NCI-H128 (cell line): ENCODE measurements at regions not wholly inside any gene's neighbourhood (a gene's known extent, or its start where the extent isn't known, plus 50 kb on each side); places are given as distances from the start of the nearest gene placed in this dataset.
"Not testable (repeated sequence)": the region's sequence is repeated elsewhere in the genome, so short reads cannot be mapped to it uniquely, and the experiment has no call there.

ENCODE experiments used
- DNase-seq: peaks from one replicate; lab custom pipeline; 2025; ENCODE audit not compliant: unreplicated experiment; lab: John Stamatoyannopoulos, UW

GRCh38 chr18:22068784-22069183 is 100.6 kb upstream of the GATA6 start:
- not testable (repeated sequence) for DNase-seq

- DNase-seq, result no peak
These were observed 99.5 kb upstream of the GATA6 start for GRCh38 chr18:22069916-22070315.

DNA sequence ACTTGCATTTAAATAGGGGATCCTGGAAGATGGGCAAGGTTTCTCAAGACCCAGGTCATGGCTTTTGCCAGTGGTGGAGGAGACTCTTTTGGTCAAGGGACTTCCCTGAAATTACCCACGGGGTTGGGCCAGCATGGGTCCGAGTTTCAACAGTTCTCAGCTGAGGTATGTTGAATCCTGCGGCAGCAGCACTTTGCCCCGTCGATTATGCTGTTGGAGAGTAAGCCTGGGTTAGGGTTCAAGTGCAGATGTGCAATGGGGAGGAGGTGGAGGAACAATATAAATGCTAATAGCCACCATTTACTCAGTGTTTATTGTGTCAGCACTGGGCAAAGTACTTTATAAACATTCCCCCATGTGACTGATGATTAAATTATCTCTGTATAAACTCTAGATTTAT is 96.0 kb upstream of the GATA6 start:
- DNase-seq, result no peak

- DNase-seq, result no peak
These were observed 94.9 kb upstream of the GATA6 start for GRCh38 chr18:22074282-22075070.

DNA sequence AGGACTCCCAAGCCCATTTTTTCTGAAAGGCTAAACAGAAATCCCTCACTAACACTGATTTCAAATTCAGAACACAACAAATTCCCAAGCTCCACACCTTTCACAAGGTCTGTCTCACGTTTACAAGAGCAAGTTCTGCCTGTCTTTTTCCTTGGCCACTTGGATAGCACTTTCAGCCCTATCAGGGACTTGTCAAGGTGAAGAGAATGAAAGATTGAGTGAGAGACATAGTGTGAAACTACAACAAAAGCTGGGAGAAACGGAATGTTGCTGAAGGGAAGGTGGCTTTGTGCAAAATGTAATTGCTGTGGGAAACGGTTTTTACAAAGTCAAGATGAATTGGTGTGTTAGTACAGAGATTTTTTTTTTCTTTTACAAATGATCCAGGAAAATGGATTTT is 89.4 kb upstream of the GATA6 start:
- DNase-seq, result no peak

- DNase-seq, result no peak
These were observed 87.0 kb upstream of the GATA6 start for GRCh38 chr18:22082408-22082807.

GRCh38 chr18:22084547-22084946 is 84.8 kb upstream of the GATA6 start:
- no peak for DNase-seq

GRCh38 chr18:22086973-22087372 is 82.4 kb upstream of the GATA6 start:
- DNase-seq, result no peak

DNA sequence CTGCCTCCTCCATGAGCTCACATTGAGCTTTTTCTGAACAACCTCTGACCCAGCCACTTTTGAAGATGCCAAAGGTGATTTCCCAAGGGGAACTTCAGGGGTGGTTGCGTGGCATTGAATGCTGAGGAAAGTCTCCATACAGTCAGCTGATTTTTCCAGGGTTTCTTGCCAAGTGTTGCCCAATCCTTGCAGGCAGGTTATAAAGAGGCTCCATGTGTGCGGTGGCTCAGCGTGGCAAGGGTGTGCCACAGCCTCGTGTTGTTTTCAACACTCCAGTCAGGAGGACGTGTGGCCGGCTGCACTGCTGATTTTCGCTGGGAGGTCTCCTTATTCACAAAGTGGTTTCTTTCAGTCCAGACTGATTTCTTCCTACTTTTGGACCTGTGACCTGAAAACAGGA is 81.4 kb upstream of the GATA6 start:
- DNase-seq, result no peak

DNA sequence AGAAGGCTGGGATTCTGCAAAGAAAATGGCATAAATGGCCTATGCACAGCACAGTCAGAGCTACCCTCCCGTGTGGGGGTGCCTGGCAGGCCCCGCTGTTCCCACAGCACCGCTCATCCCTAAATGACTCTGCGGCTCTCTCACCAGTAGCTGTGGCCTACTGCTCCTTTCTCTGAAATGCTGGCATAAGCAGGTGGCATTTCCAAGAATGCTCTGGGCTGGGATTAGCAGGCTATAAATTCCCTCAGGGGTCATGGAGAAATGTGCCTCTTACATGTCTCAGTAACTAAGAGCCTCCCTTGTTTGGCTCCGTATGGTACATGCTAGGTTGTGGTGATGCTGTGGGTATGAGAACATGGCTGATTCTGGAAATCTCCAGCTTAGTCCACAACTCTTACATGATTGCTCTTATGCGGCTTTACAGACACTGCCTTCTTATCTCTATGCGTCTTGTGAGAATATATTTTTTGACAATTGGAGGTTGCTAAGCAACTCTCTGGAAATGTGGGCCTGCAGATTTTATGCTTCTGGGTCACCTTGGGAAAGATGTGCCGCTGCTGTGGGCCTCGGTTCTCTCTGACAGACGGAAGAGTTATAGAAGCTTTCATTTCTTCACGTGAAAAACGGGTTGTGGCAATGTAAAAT is 80.3 kb upstream of the GATA6 start:
- DNase-seq, result no peak

- no peak for DNase-seq
These were observed 78.0 kb upstream of the GATA6 start for GRCh38 chr18:22091341-22091740.

GRCh38 chr18:22093731-22094357 is 75.5 kb upstream of the GATA6 start:
- DNase-seq, result no peak

DNA sequence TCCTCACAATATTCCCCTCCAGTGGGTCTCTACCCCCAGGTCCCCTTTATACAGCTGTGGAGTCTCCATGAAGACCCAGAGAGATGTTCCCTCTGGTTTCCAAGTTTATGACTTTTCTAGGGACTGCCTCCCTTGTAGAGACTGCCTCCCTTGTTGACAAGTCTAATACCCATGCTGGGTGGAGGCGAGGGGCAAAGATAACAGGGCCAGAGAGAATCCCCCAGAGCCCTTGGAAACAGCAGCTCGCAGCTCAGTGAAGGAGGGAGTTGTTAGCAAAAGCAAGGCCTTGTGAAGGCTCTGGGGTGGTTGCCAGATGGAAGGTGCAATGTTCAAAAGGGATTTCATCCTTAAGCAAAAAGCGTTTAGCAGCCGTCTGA is 75.0 kb upstream of the GATA6 start:
- no peak for DNase-seq

- no peak for DNase-seq
These were observed 70.8 kb upstream of the GATA6 start for GRCh38 chr18:22098563-22098989.

GRCh38 chr18:22099925-22100324 is 69.5 kb upstream of the GATA6 start:
- no peak for DNase-seq

DNA sequence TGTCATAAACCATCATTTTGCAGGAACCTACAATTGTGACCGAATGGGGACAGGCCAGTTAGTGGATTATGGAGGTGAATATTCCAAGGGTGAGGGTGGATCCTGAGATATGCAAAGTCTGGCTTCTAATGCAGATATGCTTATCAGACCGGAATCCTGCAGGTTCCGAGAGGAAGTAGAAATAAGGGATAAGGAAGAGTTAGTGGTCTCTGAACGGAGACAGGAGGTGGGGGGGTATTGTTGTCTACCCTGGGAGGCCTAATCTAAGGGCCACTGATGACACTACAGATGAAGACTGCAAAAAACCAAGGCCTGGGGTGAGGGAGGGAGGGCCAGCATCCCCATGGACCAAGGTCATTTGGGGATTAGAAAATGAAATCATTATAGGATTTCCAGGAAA is 67.7 kb upstream of the GATA6 start:
- no peak for DNase-seq

GRCh38 chr18:22102953-22103646 is 66.3 kb upstream of the GATA6 start:
- DNase-seq, result no peak

DNA sequence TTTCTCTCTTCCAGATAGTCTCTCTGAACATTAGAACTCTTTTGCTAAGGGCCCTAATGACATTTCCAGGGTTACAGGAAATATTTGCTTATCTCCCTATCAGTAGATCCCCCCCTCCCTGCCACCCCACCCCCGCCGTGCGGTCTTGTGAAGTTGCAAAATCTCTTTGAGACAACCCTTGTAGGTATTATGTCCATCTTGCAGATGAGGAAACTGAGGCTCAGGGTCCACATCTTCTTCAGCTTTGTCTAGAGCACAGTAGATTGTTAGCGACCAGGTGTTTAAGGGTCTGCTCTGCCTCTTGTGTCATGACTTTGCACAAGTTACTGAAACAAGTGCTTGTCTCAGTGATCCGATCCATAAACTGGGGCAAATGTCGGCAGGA is 65.8 kb upstream of the GATA6 start:
- no peak for DNase-seq

- no peak for DNase-seq
These were observed 62.7 kb upstream of the GATA6 start for GRCh38 chr18:22106536-22107292.

GRCh38 chr18:22108674-22109073 is 60.7 kb upstream of the GATA6 start:
- DNase-seq, result no peak

- no peak for DNase-seq
These were observed 59.9 kb upstream of the GATA6 start for GRCh38 chr18:22109535-22109934.
